Naive thymus-derived CD4-positive, alpha-beta T cell (primary cell): ENCODE measurements at regions not wholly inside any gene's neighbourhood (a gene's known extent, or its start where the extent isn't known, plus 50 kb on each side); places are given as distances from the start of the nearest gene placed in this dataset.

Experiments used
- ATAC-seq: fragments of 150-1000 bp; cut with Tn5 transposase; 2 replicates; pipeline ENCODE4 v1.10.0; 2021; ENCODE audit warnings: mild to moderate bottlenecking, moderate library complexity
- CTCF ChIA-PET: fragments of 350-600 bp; sonication (Branson Sonifier 250); formaldehyde crosslinking; loops from one replicate; lab custom pipeline; 2021; ENCODE audit warnings: antibody characterized with exemption; lab: Charles Lee
- POLR2A ChIA-PET: fragments of 350-600 bp; sonication (Branson Sonifier 250); formaldehyde crosslinking; loops from one replicate; lab custom pipeline; 2021; ENCODE audit warnings: antibody characterized with exemption, inconsistent platforms; lab: Charles Lee
- DNase-seq, 9 donors: peaks; one replicate each; pipeline versions ENCODE4 v3.0.0 to v3.0.0-alpha.2; 2020 to 2022; ENCODE audit warnings: mixed read lengths in 1 of 9
- H3K27ac ChIP-seq: one replicate; pipeline ENCODE4 v1.7.0; 2013; ENCODE audit warnings: mild to moderate bottlenecking, low read depth, low read length, moderate library complexity
- H3K27me3 ChIP-seq, 2 donors: one replicate each; pipeline ENCODE4 v1.7.0; 2013; ENCODE audit warnings: low read length in 2 of 2, mild to moderate bottlenecking in 2 of 2, moderate library complexity in 2 of 2; ENCODE audit not compliant: control insufficient read depth in 2 of 2, insufficient read depth in 2 of 2
- H3K36me3 ChIP-seq, 3 experiments: 1 replicate in 2 of 3; 2 replicates in 1 of 3; pipeline ENCODE4 v1.7.0; 2013; ENCODE audit warnings: low read length in 3 of 3, mild to moderate bottlenecking in 3 of 3, moderate library complexity in 1 of 3; ENCODE audit not compliant: insufficient read depth in 3 of 3, control insufficient read depth in 2 of 3
- H3K4me1 ChIP-seq, 2 donors: one replicate each; pipeline ENCODE4 v1.7.0; 2013; ENCODE audit warnings: low read length in 2 of 2, mild to moderate bottlenecking in 2 of 2, moderate library complexity in 1 of 2; ENCODE audit not compliant: control insufficient read depth in 2 of 2, insufficient read depth in 2 of 2
- H3K4me3 ChIP-seq: 2 replicates; pipeline ENCODE4 v1.7.0; 2013; ENCODE audit warnings: mild to moderate bottlenecking, low read length
- H3K9me3 ChIP-seq, 3 experiments: 1 replicate in 2 of 3; 2 replicates in 1 of 3; pipeline ENCODE4 v1.7.0; 2013; ENCODE audit warnings: low read length in 3 of 3; ENCODE audit not compliant: control insufficient read depth in 2 of 3
- H3K27ac Mint-ChIP-seq, 9 donors: one replicate each; pipeline ENCODE4 v1.8.0; 2020 to 2022; ENCODE audit warnings: mixed read lengths in 9 of 9, mild to moderate bottlenecking in 8 of 9, moderate library complexity in 5 of 9, inconsistent platforms in 2 of 9
- H3K27me3 Mint-ChIP-seq, 5 donors: one replicate each; pipeline ENCODE4 v1.8.0; 2021 to 2022; ENCODE audit warnings: mixed read lengths in 5 of 5, mild to moderate bottlenecking in 1 of 5
- H3K36me3 Mint-ChIP-seq, 5 donors: one replicate each; pipeline ENCODE4 v1.8.0; 2020 to 2022; ENCODE audit warnings: mixed read lengths in 5 of 5, mild to moderate bottlenecking in 3 of 5, inconsistent platforms in 1 of 5
- H3K4me1 Mint-ChIP-seq, 7 donors: one replicate each; pipeline ENCODE4 v1.8.0; 2020 to 2022; ENCODE audit warnings: mixed read lengths in 7 of 7, mild to moderate bottlenecking in 3 of 7, inconsistent platforms in 1 of 7
- H3K4me3 Mint-ChIP-seq, 10 donors: one replicate each; pipeline ENCODE4 v1.8.0; 2020 to 2022; ENCODE audit warnings: mild to moderate bottlenecking in 10 of 10, mixed read lengths in 10 of 10, moderate library complexity in 6 of 10, inconsistent platforms in 2 of 10
- H3K9me3 Mint-ChIP-seq, 11 donors: one replicate each; pipeline ENCODE4 v1.8.0; 2020 to 2022; ENCODE audit warnings: mixed read lengths in 11 of 11, mild to moderate bottlenecking in 4 of 11, inconsistent platforms in 1 of 11, moderate library complexity in 1 of 11
- intact Hi-C, 2 donors: fragments of 100-400 bp; cut with micrococcal nuclease; formaldehyde crosslinking; loops; one replicate each; pipeline ENCODE4 v1.15.1; 2023

DNA sequence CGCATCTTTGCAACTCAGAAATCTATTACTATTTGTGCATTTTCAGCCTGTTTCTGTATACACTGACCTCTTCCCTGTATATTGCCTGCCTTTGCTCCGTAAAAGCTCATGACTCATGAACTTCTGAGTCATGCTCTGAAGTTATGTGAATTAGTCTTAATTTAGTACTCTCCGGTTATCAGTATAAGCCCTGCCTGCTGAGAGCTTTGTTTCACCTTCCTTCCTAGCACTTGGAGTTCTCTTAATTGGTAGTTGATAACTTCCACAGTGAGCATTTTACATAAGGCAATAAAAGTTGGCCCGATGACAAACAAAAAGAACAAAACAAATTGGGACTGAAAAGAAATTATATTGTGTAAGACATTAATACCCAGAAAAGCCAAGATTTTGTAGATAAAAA is 231.4 kb downstream of the GJA1 start:
- Histone ChIP-seq H3K27me3 (no peaks in the 10 kb centered on the region), H3K9me3 (no peaks in the 10 kb centered on the region), H3K4me1 (no peaks in the 10 kb centered on the region), H3K36me3 (no peaks in the 10 kb centered on the region), H3K4me3 (no peak overlapping the region), H3K27ac (no peak overlapping the region)
- ATAC-seq, result no peak
- DNase-seq, result no peak
- H3K9me3 Mint-ChIP-seq, result peaks cover 0 to 13% (median 0%) of the 10 kb centered on the region in 11 donors
- POLR2A ChIA-PET, result no interaction called here
- no peak overlapping the region for H3K4me3 Mint-ChIP-seq
- CTCF ChIA-PET, result no interaction called here
- intact Hi-C loops, result no loop called here
- peaks cover 0 to 8% (median 0%) of the 10 kb centered on the region in 7 donors for H3K4me1 Mint-ChIP-seq
- H3K27ac Mint-ChIP-seq, result no peak overlapping the region
- peaks cover 0 to 8% (median 0%) of the 10 kb centered on the region in 5 donors for H3K36me3 Mint-ChIP-seq
- H3K27me3 Mint-ChIP-seq, result peaks cover 0 to 3% (median 0%) of the 10 kb centered on the region in 5 donors

DNA sequence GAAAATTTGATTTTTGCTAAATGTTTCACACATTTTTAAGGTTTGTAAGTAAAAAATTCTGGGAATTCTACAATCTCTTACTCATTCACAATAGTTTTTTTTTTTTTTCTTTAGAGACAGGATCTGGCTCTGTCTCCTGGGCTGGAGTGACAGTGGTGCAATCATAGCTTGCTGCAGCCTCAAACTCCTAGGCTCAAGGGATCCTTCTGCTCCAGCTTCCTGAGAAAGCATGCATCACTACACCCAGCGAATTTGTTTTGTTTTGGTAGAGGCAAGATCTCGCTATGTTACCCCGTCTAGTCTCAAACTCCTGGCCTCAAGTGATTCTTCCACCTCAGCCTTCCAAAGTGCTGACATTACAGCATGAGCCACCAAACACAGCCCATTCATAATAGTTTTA is 232.8 kb downstream of the GJA1 start:
- no peak for DNase-seq
- ChIA-PET POLR2A (no interaction called here), CTCF (no interaction called here)
- Histone ChIP-seq H3K27ac (no peak overlapping the region), H3K27me3 (no peaks in the 10 kb centered on the region), H3K4me1 (no peaks in the 10 kb centered on the region), H3K4me3 (no peak overlapping the region), H3K36me3 (no peaks in the 10 kb centered on the region), H3K9me3 (no peaks in the 10 kb centered on the region)
- ATAC-seq, result no peak
- peaks cover 0 to 13% (median 0%) of the 10 kb centered on the region in 11 donors for H3K9me3 Mint-ChIP-seq
- peaks cover 0 to 3% (median 0%) of the 10 kb centered on the region in 5 donors for H3K27me3 Mint-ChIP-seq
- H3K4me1 Mint-ChIP-seq, result peaks cover 0 to 8% (median 0%) of the 10 kb centered on the region in 7 donors
- H3K27ac Mint-ChIP-seq, result no peak overlapping the region
- H3K4me3 Mint-ChIP-seq, result no peak overlapping the region
- intact Hi-C loops, result no loop called here
- H3K36me3 Mint-ChIP-seq, result peaks cover 0 to 8% (median 0%) of the 10 kb centered on the region in 5 donors

DNA sequence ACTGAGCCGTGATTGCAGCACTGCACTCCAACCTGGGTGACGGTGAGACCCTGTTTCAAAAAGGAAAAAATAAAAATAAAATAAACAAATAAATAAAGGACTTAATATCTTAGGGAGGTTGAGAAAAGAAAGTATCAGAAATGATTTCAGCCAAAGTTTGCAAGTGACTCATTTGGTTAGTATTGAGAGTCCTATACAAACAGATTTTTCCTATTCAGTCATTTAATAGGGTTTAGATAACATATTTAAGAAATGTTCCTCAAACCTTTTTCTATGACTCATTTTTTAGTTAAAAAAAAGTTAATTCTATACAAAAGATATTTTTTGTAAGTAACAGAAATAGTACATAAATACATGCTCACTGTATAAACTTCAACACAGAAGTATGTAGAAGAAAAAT is 235.1 kb downstream of the GJA1 start:
- no peaks in the 10 kb centered on the region for H3K36me3 ChIP-seq
- Mint-ChIP-seq H3K4me3 (no peak overlapping the region), H3K27ac (no peak overlapping the region), H3K27me3 (no peaks in the 10 kb centered on the region), H3K36me3 (no peaks in the 10 kb centered on the region), H3K9me3 (peaks cover 0 to 3% (median 0%) of the 10 kb centered on the region in 11 donors), H3K4me1 (peaks cover 0 to 2% (median 0%) of the 10 kb centered on the region in 7 donors)
- intact Hi-C loops, result no loop called here
- ChIA-PET CTCF (no interaction called here), POLR2A (no interaction called here)
- DNase-seq (no peak), ATAC-seq (no peak)
- no peak overlapping the region for H3K4me3 ChIP-seq
- H3K9me3 ChIP-seq, result no peaks in the 10 kb centered on the region
- H3K27ac ChIP-seq, result no peak overlapping the region
- no peaks in the 10 kb centered on the region for H3K4me1 ChIP-seq
- H3K27me3 ChIP-seq, result no peaks in the 10 kb centered on the region

DNA sequence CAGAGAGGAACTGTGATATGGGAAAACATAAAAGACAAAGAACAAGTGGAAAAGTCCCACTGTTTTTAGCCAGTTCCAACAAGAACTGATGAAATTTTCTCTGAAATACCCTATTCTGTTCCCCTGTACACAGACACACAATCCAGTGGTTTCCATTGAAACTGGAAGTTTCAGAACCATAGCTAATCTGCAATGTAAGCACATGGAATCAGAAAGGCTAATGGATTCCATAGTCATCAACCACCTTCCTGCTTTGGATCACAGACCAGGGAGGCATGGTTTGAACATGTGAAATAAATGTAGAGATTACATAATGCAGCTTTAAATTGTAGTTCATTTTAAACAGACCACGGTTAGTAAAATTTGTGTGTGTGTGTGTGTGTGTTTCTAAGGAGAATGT is 242.1 kb downstream of the GJA1 start:
- H3K4me1 Mint-ChIP-seq, result peaks cover 0 to 6% (median 0%) of the 10 kb centered on the region in 7 donors
- intact Hi-C loops, result no loop called here
- H3K9me3 Mint-ChIP-seq, result peaks cover 0 to 11% (median 0%) of the 10 kb centered on the region in 11 donors
- DNase-seq (no peak), ATAC-seq (no peak)
- Histone ChIP-seq H3K27ac (no peak overlapping the region), H3K9me3 (no peaks in the 10 kb centered on the region), H3K27me3 (no peaks in the 10 kb centered on the region), H3K4me3 (no peak overlapping the region), H3K36me3 (no peaks in the 10 kb centered on the region), H3K4me1 (no peaks in the 10 kb centered on the region)
- ChIA-PET CTCF (no interaction called here), POLR2A (no interaction called here)
- H3K27ac Mint-ChIP-seq, result no peak overlapping the region
- no peak overlapping the region for H3K4me3 Mint-ChIP-seq
- H3K36me3 Mint-ChIP-seq, result peaks cover 0 to 4% (median 0%) of the 10 kb centered on the region in 5 donors
- no peaks in the 10 kb centered on the region for H3K27me3 Mint-ChIP-seq

DNA sequence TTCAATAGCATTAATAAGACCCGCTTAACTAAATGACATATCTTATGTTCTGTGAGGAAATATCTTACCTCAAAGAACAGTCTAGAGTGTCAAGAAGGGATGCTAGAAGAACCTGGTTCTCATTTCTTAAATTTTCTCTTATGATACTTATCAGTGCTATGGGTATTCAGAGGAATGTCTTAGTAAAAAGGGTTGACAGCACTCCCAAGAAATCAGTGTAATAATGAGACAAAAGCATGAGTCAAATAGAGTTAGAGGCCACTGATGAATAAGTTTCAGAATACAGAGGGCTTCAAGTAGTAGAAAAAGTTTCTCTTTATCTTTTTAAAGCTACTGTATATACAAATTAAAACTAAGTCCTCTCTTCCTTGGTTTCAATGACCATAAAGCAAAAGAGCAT is 242.8 kb downstream of the GJA1 start:
- no peak for DNase-seq
- Histone ChIP-seq H3K36me3 (no peaks in the 10 kb centered on the region), H3K27ac (no peak overlapping the region), H3K4me1 (no peaks in the 10 kb centered on the region), H3K4me3 (no peak overlapping the region), H3K27me3 (no peaks in the 10 kb centered on the region), H3K9me3 (no peaks in the 10 kb centered on the region)
- H3K27me3 Mint-ChIP-seq, result no peaks in the 10 kb centered on the region
- ChIA-PET POLR2A (no interaction called here), CTCF (no interaction called here)
- H3K4me1 Mint-ChIP-seq, result peaks cover 0 to 6% (median 0%) of the 10 kb centered on the region in 7 donors
- no peak for ATAC-seq
- no peak overlapping the region for H3K4me3 Mint-ChIP-seq
- peaks cover 0 to 11% (median 0%) of the 10 kb centered on the region in 11 donors for H3K9me3 Mint-ChIP-seq
- no peak overlapping the region for H3K27ac Mint-ChIP-seq
- H3K36me3 Mint-ChIP-seq, result peaks cover 0 to 4% (median 0%) of the 10 kb centered on the region in 5 donors
- intact Hi-C loops, result no loop called here

DNA sequence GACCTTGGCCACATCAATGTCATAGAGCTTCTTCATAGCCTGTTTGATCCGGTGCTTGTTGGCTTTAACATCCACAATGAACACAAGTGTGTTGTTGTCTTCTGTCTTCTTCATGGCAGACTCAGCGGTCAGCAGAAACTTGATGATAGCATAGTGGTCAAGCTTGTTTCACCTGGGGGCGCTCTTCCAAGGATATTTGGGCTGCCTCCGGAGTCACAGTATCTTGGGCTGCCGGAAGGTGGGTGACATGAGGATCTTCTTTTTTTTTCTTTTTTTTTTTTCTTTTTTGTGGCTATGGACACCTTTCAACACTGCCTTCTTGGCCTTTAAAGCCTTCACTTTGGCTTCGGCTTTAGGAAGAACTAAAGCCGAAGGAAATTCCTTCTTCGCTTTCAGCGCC is 244.6 kb downstream of the GJA1 start:
- Mint-ChIP-seq H3K4me3 (no peak overlapping the region), H3K4me1 (peaks cover 0 to 6% (median 0%) of the 10 kb centered on the region in 7 donors), H3K36me3 (peaks cover 0 to 4% (median 0%) of the 10 kb centered on the region in 5 donors), H3K27ac (no peak overlapping the region), H3K9me3 (peaks cover 0 to 11% (median 0%) of the 10 kb centered on the region in 11 donors), H3K27me3 (no peaks in the 10 kb centered on the region)
- Histone ChIP-seq H3K9me3 (no peaks in the 10 kb centered on the region), H3K4me1 (no peaks in the 10 kb centered on the region), H3K27ac (no peak overlapping the region), H3K36me3 (no peaks in the 10 kb centered on the region), H3K4me3 (no peak overlapping the region), H3K27me3 (no peaks in the 10 kb centered on the region)
- ChIA-PET POLR2A (no interaction called here), CTCF (no interaction called here)
- intact Hi-C loops, result no loop called here
- no peak for ATAC-seq
- DNase-seq, result no peak

DNA sequence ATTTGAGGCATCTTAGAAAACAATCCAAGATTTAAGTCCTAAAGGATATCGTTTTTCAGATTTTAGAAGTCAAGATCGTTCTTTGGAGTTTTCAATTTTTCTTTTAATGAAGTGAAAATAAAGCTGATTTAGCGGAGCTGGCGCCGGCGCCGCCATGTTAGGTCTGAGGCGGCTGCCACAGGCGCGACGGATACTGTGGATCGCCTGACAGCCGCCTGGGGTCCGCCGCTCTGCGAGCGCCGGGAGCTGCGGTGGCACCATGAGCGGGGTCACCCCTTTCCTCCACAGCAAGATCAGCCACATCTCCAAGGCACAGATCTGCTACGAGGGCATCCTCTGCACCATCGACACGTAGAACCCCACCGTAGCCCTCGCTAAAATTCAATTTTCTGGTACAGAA is 247.2 kb downstream of the GJA1 start:
- peaks cover 0 to 11% (median 0%) of the 10 kb centered on the region in 11 donors for H3K9me3 Mint-ChIP-seq
- intact Hi-C loops, result no loop called here
- CTCF ChIA-PET, result no interaction called here
- H3K4me1 ChIP-seq, result no peaks in the 10 kb centered on the region
- no peaks in the 10 kb centered on the region for H3K36me3 ChIP-seq
- H3K36me3 Mint-ChIP-seq, result peaks cover 0 to 4% (median 0%) of the 10 kb centered on the region in 5 donors
- no peak overlapping the region for H3K27ac Mint-ChIP-seq
- no peak overlapping the region for H3K4me3 Mint-ChIP-seq
- H3K27me3 ChIP-seq, result no peaks in the 10 kb centered on the region
- DNase-seq (no peak), ATAC-seq (no peak)
- peaks cover 0 to 5% (median 4%) of the 10 kb centered on the region in 7 donors for H3K4me1 Mint-ChIP-seq
- H3K27me3 Mint-ChIP-seq, result no peaks in the 10 kb centered on the region
- no peak overlapping the region for H3K4me3 ChIP-seq
- no peak overlapping the region for H3K27ac ChIP-seq
- no peaks in the 10 kb centered on the region for H3K9me3 ChIP-seq
- POLR2A ChIA-PET, result no interaction called here
